ENCODE measurements at regions not wholly inside any gene's neighbourhood (a gene's known extent, or its start where the extent isn't known, plus 50 kb on each side); places are given as distances from the start of the nearest gene placed in this dataset.

DNA sequence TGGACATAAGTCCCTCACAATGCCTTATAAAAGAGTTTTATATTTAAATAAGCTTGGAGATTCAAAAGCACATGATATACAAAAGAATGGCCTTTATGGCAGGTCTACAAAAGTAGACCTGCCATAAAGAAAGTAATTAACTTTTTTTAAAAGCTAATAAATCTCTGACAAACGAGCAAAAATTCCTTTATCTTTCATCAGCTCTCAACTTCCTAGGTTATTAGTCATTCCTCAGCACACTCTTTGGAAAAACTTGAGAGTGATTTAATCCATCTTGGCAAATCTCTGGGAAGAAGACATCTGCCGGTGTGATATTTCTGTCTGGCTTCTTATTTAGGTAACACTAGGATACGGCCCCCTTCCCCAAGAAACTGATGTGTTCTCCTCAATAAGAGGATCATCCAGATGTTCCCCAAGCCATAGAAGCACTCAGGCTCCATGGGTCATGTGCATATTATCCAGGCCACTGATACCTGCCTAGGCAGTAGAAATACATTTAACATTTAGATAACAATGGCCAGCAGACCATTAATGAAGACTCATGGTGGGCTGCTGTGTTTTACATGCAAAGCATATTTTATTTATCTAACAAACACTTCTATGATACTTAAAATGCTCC, 372.7 kb downstream of the LIG4 start:
- H3K4me3 ChIP-seq (ENCODE audit: low read length): no peak overlapping the region
- H3K27me3 Mint-ChIP-seq (ENCODE audit: low read depth in 2 of 2): no peaks in the 10 kb centered on the region
- no peaks in the 10 kb centered on the region for H3K4me1 Mint-ChIP-seq
- ATAC-seq (no peak), DNase-seq (no peak)
- H3K27ac ChIP-seq (ENCODE audit: low read length): no peak overlapping the region
- intact Hi-C loops (cut with micrococcal nuclease): no loop called here
- no peaks in the 10 kb centered on the region for H3K4me1 ChIP-seq (ENCODE audit: control insufficient read depth, insufficient read depth, low read length)
- no peak overlapping the region for H3K4me3 Mint-ChIP-seq
- H3K27me3 ChIP-seq (ENCODE audit: control insufficient read depth, insufficient read depth, low read length): no peaks in the 10 kb centered on the region
- WGBS (ENCODE audit: insufficient coverage): 66% methylated on average over 3 of the region's 3 CpGs
- no peaks in the 10 kb centered on the region for H3K36me3 ChIP-seq (ENCODE audit: control insufficient read depth, insufficient read depth, low read length)
- no peaks in the 10 kb centered on the region for H3K9me3 ChIP-seq (ENCODE audit: control insufficient read depth, insufficient read depth, low read length)
- no peaks in the 10 kb centered on the region for H3K36me3 Mint-ChIP-seq
- H3K9me3 Mint-ChIP-seq: peaks cover 6% of the 10 kb centered on the region in 2 donors
- TF ChIP-seq, protein P1, sequence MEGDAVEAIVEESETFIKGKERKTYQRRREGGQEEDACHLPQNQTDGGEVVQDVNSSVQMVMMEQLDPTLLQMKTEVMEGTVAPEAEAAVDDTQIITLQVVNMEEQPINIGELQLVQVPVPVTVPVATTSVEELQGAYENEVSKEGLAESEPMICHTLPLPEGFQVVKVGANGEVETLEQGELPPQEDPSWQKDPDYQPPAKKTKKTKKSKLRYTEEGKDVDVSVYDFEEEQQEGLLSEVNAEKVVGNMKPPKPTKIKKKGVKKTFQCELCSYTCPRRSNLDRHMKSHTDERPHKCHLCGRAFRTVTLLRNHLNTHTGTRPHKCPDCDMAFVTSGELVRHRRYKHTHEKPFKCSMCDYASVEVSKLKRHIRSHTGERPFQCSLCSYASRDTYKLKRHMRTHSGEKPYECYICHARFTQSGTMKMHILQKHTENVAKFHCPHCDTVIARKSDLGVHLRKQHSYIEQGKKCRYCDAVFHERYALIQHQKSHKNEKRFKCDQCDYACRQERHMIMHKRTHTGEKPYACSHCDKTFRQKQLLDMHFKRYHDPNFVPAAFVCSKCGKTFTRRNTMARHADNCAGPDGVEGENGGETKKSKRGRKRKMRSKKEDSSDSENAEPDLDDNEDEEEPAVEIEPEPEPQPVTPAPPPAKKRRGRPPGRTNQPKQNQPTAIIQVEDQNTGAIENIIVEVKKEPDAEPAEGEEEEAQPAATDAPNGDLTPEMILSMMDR (IDR thresholded peaks at IDR 0.05): no peak
- no peak overlapping the region for H3K27ac Mint-ChIP-seq

- TF ChIP-seq, protein P1 (IDR thresholded peaks at IDR 0.05): no peak
- DNase-seq (no peak), ATAC-seq (no peak)
- H3K4me3 ChIP-seq (ENCODE audit: low read length): no peak overlapping the region
- Mint-ChIP-seq H3K27ac (no peak overlapping the region), H3K4me3 (no peak overlapping the region), H3K4me1 (no peaks in the 10 kb centered on the region), H3K36me3 (no peaks in the 10 kb centered on the region), H3K27me3 (ENCODE audit: low read depth in 2 of 2) (no peaks in the 10 kb centered on the region), H3K9me3 (peaks cover 4 to 6% of the 10 kb centered on the region in 2 donors)
- WGBS (ENCODE audit: insufficient coverage): no CpG with 5 or more reads among the region's 3 CpGs
- H3K27me3 ChIP-seq (ENCODE audit: control insufficient read depth, insufficient read depth, low read length): no peaks in the 10 kb centered on the region
- intact Hi-C loops (cut with micrococcal nuclease): no loop called here
- no peaks in the 10 kb centered on the region for H3K4me1 ChIP-seq (ENCODE audit: control insufficient read depth, insufficient read depth, low read length)
- H3K9me3 ChIP-seq (ENCODE audit: control insufficient read depth, insufficient read depth, low read length): no peaks in the 10 kb centered on the region
- H3K27ac ChIP-seq (ENCODE audit: low read length): no peak overlapping the region
- no peaks in the 10 kb centered on the region for H3K36me3 ChIP-seq (ENCODE audit: control insufficient read depth, insufficient read depth, low read length)
Observed at GRCh38 chr13:107838588-107839161, 376.7 kb downstream of the LIG4 start.

DNA sequence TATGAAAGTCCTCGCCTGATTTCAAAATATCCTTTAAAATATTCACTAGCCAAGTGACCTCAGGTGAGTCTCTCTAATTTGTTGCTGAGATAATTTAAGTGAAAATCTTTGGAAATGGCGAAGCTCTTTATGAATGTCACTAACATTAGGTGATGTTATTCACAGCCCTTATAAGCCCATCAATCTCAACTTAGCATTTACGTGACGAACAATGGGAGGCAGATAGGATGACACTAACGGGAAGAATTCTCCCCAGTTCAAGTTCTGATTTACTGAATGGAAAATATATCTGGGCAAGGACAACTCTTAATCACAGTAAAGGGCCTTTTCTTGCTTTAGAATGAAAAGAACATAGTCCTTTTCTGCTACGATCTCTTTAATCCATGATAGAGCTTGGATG, 378.7 kb downstream of the LIG4 start:
- Histone ChIP-seq H3K4me1 (ENCODE audit: control insufficient read depth, insufficient read depth, low read length) (no peaks in the 10 kb centered on the region), H3K27ac (ENCODE audit: low read length) (no peak overlapping the region), H3K4me3 (ENCODE audit: low read length) (no peak overlapping the region), H3K27me3 (ENCODE audit: control insufficient read depth, insufficient read depth, low read length) (no peaks in the 10 kb centered on the region), H3K36me3 (ENCODE audit: control insufficient read depth, insufficient read depth, low read length) (no peaks in the 10 kb centered on the region), H3K9me3 (ENCODE audit: control insufficient read depth, insufficient read depth, low read length) (no peaks in the 10 kb centered on the region)
- Mint-ChIP-seq H3K36me3 (no peaks in the 10 kb centered on the region), H3K27ac (no peak overlapping the region), H3K27me3 (ENCODE audit: low read depth in 2 of 2) (no peaks in the 10 kb centered on the region), H3K4me3 (no peak overlapping the region), H3K4me1 (no peaks in the 10 kb centered on the region), H3K9me3 (peaks cover 10% of the 10 kb centered on the region in 2 donors)
- WGBS (ENCODE audit: insufficient coverage): 94% methylated on average over 4 of the region's 6 CpGs
- ATAC-seq: no peak
- DNase-seq: no peak
- intact Hi-C loops (cut with micrococcal nuclease): no loop called here
- TF ChIP-seq, protein P1 (IDR thresholded peaks at IDR 0.05): no peak

Measured in natural killer cell (primary cell).